Suprapubic skin (tissue), 4 donors: ENCODE measurements at regions not wholly inside any gene's neighbourhood (a gene's known extent, or its start where the extent isn't known, plus 50 kb on each side); places are given as distances from the start of the nearest gene placed in this dataset.

Source experiments
- DNase-seq, 2 donors: peaks; one replicate each; pipeline ENCODE4 v3.0.0-alpha.2; 2019; ENCODE audit warnings: low spot score in 2 of 2
- H3K27ac ChIP-seq: fragments of 200-600 bp; sonication (generic); one replicate; pipeline ENCODE4 v1.5.1; 2019
- H3K27me3 ChIP-seq: fragments of 200-600 bp; sonication (generic); one replicate; pipeline ENCODE4 v1.5.1; 2019
- H3K36me3 ChIP-seq: fragments of 200-600 bp; sonication (generic); one replicate; pipeline ENCODE4 v1.5.1; 2019
- H3K4me1 ChIP-seq: fragments of 200-600 bp; sonication (generic); one replicate; pipeline ENCODE4 v1.5.1; 2019
- H3K4me3 ChIP-seq: fragments of 200-600 bp; sonication (generic); one replicate; pipeline ENCODE4 v1.5.1; 2019; ENCODE audit warnings: mild to moderate bottlenecking
- H3K9me3 ChIP-seq: fragments of 200-600 bp; sonication (generic); one replicate; pipeline ENCODE4 v1.5.1; 2019
- EP300 ChIP-seq: sonication (generic); formaldehyde crosslinking; IDR thresholded peaks from one replicate; pipeline ENCODE4 v1.6.1; 2017; ENCODE audit warnings: antibody characterized with exemption
- POLR2A ChIP-seq, 2 donors: fragments of 450-650 bp; IDR thresholded peaks; one replicate each; pipeline ENCODE4 v1.6.1; 2017; ENCODE audit warnings: antibody characterized with exemption in 2 of 2, mild to moderate bottlenecking in 2 of 2, moderate library complexity in 2 of 2
- POLR2AphosphoS5 ChIP-seq, 3 donors: sonication (generic); formaldehyde crosslinking; IDR thresholded peaks; one replicate each; pipeline ENCODE4 v1.6.1; 2017; ENCODE audit warnings: antibody characterized with exemption in 3 of 3
- WGBS: methylation state at CpG from one replicate; pipeline ENCODE4 v1.1.5; 2018; 5-methylcytosine and 5-hydroxymethylcytosine counted together
- TF ChIP-seq, protein P1 (sequence below), 2 donors: fragments of 200-600 bp in 1 of 2; fragments of 450-650 bp in 1 of 2; sonication (generic) in 1 of 2; IDR thresholded peaks; one replicate each; pipeline ENCODE4 v1.5.1; 2016 to 2019; ENCODE audit warnings: antibody characterized with exemption in 2 of 2, mild to moderate bottlenecking in 1 of 2, moderate library complexity in 1 of 2

DNA sequence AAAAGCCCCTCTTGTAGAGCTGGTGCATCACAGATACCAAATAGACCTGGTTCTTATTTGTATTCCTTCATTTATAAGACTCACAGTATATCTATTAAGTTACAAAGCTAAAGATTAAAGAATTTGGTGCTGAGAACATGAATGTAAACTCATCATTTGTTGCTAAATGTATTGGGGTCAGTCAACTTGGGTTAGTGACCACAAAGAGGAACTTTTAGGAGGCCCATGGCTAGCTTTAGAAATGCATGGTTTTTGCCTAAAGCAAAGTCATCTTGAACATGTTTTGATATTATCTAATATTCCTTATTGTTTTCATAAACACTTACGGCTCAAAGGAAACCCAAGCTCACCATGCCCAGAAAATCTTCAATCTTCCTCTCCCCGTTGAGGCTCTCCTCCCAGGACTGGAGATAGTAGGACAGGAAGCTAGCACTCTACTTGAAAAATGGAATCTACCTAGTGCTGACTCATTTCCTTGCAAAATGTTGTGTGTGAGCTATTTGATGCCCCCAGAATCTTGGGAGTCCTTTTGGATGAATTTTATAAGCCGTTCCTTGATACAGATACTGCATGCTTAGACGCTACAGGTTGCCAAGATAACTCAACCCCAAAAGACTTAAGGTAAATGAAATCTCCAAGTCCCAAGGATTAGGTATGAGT lies 121.4 kb downstream of the BMP2 start:
- Histone ChIP-seq H3K36me3 (no peaks in the 10 kb centered on the region), H3K4me1 (no peaks in the 10 kb centered on the region), H3K27ac (no peak overlapping the region), H3K4me3 (no peak overlapping the region), H3K27me3 (peaks cover 3% of the 10 kb centered on the region), H3K9me3 (no peaks in the 10 kb centered on the region)
- TF ChIP-seq POLR2A (IDR thresholded peaks at IDR 0.05) (no peak), POLR2AphosphoS5 (IDR thresholded peaks at IDR 0.05) (no peak), EP300 (no peak)
- TF ChIP-seq, protein P1, sequence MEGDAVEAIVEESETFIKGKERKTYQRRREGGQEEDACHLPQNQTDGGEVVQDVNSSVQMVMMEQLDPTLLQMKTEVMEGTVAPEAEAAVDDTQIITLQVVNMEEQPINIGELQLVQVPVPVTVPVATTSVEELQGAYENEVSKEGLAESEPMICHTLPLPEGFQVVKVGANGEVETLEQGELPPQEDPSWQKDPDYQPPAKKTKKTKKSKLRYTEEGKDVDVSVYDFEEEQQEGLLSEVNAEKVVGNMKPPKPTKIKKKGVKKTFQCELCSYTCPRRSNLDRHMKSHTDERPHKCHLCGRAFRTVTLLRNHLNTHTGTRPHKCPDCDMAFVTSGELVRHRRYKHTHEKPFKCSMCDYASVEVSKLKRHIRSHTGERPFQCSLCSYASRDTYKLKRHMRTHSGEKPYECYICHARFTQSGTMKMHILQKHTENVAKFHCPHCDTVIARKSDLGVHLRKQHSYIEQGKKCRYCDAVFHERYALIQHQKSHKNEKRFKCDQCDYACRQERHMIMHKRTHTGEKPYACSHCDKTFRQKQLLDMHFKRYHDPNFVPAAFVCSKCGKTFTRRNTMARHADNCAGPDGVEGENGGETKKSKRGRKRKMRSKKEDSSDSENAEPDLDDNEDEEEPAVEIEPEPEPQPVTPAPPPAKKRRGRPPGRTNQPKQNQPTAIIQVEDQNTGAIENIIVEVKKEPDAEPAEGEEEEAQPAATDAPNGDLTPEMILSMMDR (IDR thresholded peaks at IDR 0.05) = no peak
- no peak for DNase-seq
- 76% methylated on average over 4 of the region's 4 CpGs for WGBS

DNA sequence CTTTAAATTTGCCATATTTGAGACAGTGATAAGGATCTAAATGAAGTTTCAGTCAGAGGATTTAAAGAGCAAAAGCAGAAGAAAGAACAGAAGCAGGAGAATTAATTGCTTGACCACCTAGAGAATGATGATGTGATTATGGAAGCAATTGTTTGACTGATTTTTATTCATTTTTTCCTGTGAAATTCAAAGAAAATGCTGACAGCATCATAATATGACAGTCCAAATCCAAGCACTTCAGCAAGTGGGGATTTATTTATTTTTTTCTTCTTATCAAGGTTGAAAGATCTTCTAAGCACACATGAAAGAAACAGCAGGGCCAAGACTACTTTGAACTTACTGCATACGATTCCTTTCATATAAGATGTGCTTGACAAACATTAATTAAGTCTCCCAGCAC lies 125.2 kb downstream of the BMP2 start:
- TF ChIP-seq EP300 (no peak), POLR2A (IDR thresholded peaks at IDR 0.05) (no peak), POLR2AphosphoS5 (IDR thresholded peaks at IDR 0.05) (no peak)
- TF ChIP-seq, protein P1 (IDR thresholded peaks at IDR 0.05) = no peak
- no peaks in the 10 kb centered on the region for H3K9me3 ChIP-seq
- peaks cover 7% of the 10 kb centered on the region for H3K27me3 ChIP-seq
- H3K4me1 ChIP-seq = no peaks in the 10 kb centered on the region
- H3K27ac ChIP-seq = no peak overlapping the region
- 71% methylated on average over 1 of the region's 1 CpG for WGBS
- no peak overlapping the region for H3K4me3 ChIP-seq
- H3K36me3 ChIP-seq = no peaks in the 10 kb centered on the region
- no peak for DNase-seq

DNA sequence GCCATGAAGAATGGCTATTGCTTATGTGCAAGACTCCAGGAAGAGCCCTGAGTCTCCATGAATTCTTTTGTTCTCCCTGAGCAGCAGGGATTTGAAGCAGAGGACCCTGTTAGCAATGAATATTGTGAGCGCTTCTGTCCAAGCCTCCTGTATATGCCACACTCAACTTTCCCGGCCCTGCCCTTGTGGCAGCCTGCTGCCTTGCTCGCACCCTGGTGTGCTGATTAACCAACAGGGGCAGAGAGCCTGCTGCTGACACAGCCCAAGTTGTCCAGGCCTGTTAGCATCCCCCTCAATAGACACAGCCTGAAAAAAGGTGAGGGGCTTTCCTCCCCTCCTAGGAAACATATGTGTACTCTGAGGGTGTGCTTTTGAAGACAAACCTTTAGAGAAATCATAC lies 131.4 kb downstream of the BMP2 start:
- H3K36me3 ChIP-seq = no peaks in the 10 kb centered on the region
- no peak for DNase-seq
- H3K27me3 ChIP-seq = peaks cover 4% of the 10 kb centered on the region
- TF ChIP-seq POLR2A (IDR thresholded peaks at IDR 0.05) (no peak), POLR2AphosphoS5 (IDR thresholded peaks at IDR 0.05) (no peak), EP300 (no peak)
- TF ChIP-seq, protein P1 (IDR thresholded peaks at IDR 0.05) = no peak
- 75% methylated on average over 3 of the region's 3 CpGs for WGBS
- H3K9me3 ChIP-seq = no peaks in the 10 kb centered on the region
- H3K4me1 ChIP-seq = no peaks in the 10 kb centered on the region
- H3K4me3 ChIP-seq = no peak overlapping the region
- H3K27ac ChIP-seq = no peak overlapping the region

DNA sequence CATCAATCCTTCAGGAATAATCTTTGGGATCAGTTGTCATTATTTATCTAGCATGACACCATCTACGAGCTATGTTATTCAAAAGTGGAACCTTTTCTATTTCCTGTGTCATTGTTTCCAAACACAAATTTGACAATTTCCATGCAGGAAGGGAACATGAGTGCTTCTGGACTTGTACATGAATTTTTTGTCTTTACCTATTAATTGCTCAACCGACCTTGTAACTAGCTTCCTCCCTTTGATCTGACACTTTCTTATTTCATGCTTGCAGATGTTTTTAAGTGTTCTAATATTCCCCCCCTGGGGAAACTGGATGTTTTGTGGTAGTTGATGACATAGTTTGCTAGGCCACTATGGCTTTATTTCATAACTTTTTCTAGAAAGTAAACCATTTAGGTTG lies 139.4 kb downstream of the BMP2 start:
- no peak for DNase-seq
- no peak overlapping the region for H3K4me3 ChIP-seq
- TF ChIP-seq EP300 = no peak
- no peak overlapping the region for H3K27ac ChIP-seq
- H3K27me3 ChIP-seq = no peaks in the 10 kb centered on the region
- WGBS = 59% methylated on average over 2 of the region's 2 CpGs
- H3K36me3 ChIP-seq = no peaks in the 10 kb centered on the region
- no peaks in the 10 kb centered on the region for H3K4me1 ChIP-seq
- H3K9me3 ChIP-seq = no peaks in the 10 kb centered on the region

DNA sequence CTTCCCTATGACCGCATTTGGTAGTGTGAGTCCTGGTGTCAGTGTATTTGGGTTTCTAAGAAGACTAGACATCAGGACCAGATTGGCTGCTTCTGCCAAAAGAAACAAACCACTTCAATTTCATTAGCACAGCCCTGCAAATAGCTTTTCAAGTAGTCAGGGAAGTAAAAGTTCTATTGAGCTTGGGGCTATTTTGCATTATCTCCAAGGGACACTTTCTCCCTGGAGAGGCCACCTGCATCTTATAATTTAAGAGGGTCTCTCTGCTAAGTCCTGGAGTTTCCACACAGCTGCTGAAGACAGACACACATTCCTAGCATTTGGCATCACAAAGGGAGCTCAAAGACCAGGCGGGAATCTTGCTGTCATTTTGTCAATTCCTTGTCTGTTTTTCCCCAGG lies 141.2 kb downstream of the BMP2 start:
- H3K27ac ChIP-seq = no peak overlapping the region
- H3K27me3 ChIP-seq = no peaks in the 10 kb centered on the region
- H3K4me3 ChIP-seq = no peak overlapping the region
- DNase-seq = no peak
- no peaks in the 10 kb centered on the region for H3K9me3 ChIP-seq
- H3K36me3 ChIP-seq = no peaks in the 10 kb centered on the region
- WGBS = 90% methylated on average over 2 of the region's 2 CpGs
- H3K4me1 ChIP-seq = no peaks in the 10 kb centered on the region
- TF ChIP-seq EP300 (no peak), POLR2AphosphoS5 (IDR thresholded peaks at IDR 0.05) (no peak), POLR2A (IDR thresholded peaks at IDR 0.05) (no peak)
- TF ChIP-seq, protein P1 (IDR thresholded peaks at IDR 0.05) = no peak

DNA sequence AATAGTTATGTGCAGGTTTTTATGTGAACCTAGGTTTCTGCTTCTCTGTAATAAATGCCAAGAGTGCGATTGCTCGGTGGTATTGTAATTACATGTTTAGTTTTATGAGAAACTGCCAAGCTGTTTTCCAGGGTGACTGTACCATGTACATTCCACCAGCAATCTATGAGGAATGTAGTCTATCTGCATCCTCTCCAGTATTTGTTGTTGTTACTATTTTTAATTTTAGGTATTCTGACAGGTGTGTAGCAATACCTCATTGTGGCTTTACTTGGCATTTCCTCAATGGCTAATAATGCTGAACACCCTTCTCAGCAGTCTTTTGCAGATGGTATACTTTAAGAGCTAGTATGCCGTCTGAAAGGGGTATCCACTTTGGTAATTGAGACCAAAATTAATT lies 142.1 kb downstream of the BMP2 start:
- H3K27me3 ChIP-seq = no peaks in the 10 kb centered on the region
- WGBS = 78% methylated on average over 3 of the region's 3 CpGs
- H3K9me3 ChIP-seq = no peaks in the 10 kb centered on the region
- H3K4me1 ChIP-seq = no peaks in the 10 kb centered on the region
- no peaks in the 10 kb centered on the region for H3K36me3 ChIP-seq
- no peak overlapping the region for H3K4me3 ChIP-seq
- TF ChIP-seq POLR2AphosphoS5 (IDR thresholded peaks at IDR 0.05) (no peak), POLR2A (IDR thresholded peaks at IDR 0.05) (no peak), EP300 (no peak)
- TF ChIP-seq, protein P1 (IDR thresholded peaks at IDR 0.05) = no peak
- no peak overlapping the region for H3K27ac ChIP-seq
- no peak for DNase-seq
